CD4-positive, alpha-beta T cell treated with Interleukin-17A for 1 hour (primary cell): ENCODE measurements at regions not wholly inside any gene's neighbourhood (a gene's known extent, or its start where the extent isn't known, plus 50 kb on each side); places are given as distances from the start of the nearest gene placed in this dataset.
"Not testable (repeated sequence)": the region's sequence is repeated elsewhere in the genome, so short reads cannot be mapped to it uniquely, and the experiment has no call there.

Experiments
- DNase-seq: peaks from one replicate; pipeline ENCODE4 v3.0.0-alpha.2; 2020

DNA sequence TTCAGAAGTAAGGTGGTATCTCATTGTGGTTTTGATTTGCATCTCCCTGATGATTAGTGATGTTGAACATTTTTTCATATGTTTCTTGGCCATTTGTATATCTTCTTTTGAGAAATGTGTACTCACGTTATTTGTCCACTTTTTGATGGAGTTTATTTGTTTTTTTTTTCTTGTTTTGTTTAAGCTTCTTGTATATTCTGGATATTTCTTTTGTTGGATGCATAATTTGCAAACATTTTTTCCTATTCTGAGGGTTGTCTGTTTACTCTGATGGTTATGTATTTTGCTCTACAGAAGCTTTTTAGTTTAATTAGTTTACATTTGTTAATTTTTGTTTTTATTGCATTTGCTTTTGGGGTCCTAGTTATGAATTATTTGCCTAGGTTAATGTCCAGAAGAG lies 927.4 kb upstream of the LRFN5 start:
- DNase-seq = no peak

DNA sequence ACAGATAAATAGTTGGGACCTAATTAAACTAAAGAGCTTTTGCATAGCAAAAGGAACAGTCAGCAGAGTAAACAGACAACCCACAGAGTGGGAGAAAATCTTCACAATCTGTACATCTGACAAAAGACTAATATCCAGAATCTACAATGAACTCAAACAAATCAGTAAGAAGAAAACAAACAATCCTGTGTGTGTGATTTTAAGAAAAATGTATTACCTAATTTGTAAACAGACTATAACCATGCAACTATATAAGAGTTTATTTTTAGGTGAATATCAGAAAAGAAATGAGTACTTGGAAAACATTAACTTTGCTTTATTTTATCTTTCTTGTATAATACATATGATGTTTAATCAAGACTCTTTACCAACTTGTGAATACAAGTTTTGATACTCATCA lies 929.5 kb upstream of the LRFN5 start:
- DNase-seq = not testable (repeated sequence)

GRCh38 chr14:40674502-40674901 lies 932.2 kb upstream of the LRFN5 start:
- no peak for DNase-seq

GRCh38 chr14:40656311-40656710 lies 950.4 kb upstream of the LRFN5 start:
- DNase-seq = no peak

- no peak for DNase-seq
Measured at GRCh38 chr14:40652089-40652691, 954.5 kb upstream of the LRFN5 start.

- DNase-seq = no peak
Measured at GRCh38 chr14:40630471-40630870, 976.2 kb upstream of the LRFN5 start.

DNA sequence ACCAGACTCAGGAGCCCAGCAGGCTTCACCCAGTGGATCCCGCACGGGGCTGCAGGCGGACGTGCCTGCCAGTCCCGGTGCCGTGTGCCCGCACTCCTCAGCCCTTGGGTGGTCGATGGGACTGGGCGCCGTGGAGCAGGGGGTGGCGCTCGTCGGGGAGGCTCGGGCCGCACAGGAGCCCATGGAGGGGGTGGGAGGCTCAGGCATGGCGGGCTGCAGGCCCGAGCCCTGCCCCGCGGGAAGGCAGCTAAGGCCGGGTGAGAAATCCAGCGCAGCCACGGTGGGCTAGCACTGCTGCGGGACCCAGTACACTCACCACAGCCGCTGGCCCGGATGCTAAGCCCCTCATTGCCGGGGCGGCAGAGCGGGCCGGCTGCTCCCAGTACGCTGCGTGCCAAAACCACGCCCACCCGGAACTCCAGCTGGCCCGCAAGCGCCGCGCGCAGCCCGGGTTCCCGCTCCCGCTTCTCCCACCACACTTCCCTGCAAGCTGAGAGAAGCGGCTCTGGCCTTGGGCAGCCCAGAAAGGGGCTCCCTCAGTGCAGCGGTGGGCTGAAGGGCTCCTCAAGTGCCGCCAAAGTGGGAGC lies 977.0 kb upstream of the LRFN5 start:
- DNase-seq = not testable (repeated sequence)

DNA sequence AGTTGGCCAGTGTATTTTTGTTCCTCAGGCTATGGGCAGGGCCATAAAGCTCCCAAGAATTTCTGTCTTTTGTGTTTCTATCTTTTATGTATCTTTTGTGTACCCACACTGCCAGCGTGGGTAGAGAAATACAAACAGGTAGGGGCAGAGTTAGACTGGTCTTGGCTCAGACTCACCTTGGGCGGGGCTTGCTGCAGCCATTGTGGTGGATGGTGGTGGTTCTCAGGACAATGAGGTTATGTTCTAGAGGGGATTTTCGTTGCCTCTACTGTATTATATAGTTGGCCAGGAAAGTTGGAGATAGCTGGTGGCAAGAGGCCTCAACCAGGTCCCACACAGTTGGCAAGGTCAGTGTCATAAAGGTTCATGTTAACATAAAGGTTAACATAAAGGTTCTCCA lies 977.5 kb upstream of the LRFN5 start:
- no peak for DNase-seq

DNA sequence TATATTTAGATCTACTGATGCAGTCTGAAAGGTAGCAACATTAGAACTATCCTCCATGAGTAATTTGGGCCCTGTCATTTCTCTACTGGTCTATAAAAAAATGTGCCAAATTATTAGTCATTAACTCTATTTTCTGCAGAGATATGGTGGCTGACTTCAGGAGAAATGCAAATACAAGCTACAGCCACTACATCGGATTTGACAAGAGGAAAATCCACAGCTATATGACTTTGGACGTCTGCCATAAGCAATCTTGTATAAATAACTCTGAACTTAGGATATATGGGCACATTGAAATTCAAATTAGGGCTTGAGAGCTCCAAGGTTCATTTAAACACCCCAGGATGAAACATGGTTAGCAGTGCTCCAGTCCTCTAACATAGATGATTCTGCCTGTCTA lies 983.0 kb upstream of the LRFN5 start:
- DNase-seq = no peak

- DNase-seq = no peak
Measured at GRCh38 chr14:40618225-40618898, 988.3 kb upstream of the LRFN5 start.

- DNase-seq = no peak
Measured at GRCh38 chr14:40616579-40616978, 990.1 kb upstream of the LRFN5 start.

DNA sequence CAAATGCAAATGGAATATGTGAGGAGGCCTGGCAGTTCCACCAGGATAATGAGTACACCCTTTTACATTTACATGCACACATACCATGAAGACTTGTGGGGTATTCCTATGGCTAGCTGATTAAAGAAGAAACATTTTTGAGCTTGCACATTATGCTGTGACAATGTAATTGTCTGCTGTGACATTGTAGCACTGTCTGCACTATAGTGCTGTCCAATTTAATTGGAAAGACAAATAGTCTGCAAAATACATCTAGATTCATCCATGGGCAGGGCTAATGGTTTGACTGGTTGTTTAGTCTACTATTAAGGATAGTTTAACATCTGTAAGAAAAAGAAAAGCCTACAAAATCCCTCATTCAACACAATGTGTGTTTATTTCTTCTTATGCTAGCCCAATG lies 1005.6 kb upstream of the LRFN5 start:
- DNase-seq = no peak

GRCh38 chr14:40599725-40600124 lies 1007.0 kb upstream of the LRFN5 start:
- DNase-seq = no peak

GRCh38 chr14:40581264-40581663 lies 1025.4 kb upstream of the LRFN5 start:
- no peak for DNase-seq

DNA sequence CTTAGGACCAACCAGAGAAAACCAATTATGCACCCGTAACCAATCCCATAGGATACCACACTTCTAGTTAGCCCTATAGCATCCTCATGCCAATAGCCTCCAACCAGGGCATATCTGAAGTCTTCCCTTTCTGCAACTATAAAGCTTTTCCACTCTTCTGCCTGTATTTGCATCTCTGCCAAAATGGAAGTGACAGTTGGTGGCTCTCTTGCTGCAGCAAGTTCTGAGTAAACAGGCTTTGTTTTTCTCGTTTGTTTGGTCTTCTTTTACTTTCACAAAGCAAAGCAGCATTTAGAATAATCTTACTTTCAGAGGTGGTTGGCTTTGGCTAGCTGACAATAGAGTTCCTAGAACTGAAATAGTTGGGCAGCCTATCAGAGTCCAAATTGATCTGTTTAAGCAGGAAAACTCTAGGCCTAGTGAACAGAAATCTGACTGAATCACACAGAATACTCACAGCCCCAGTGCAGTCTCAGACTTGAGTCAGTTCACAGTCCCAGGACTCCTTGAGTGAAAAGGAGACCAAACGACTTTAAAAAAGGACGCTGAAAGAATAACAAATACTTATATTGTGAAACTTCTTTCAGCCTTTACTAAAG lies 1029.7 kb upstream of the LRFN5 start:
- no peak for DNase-seq

DNA sequence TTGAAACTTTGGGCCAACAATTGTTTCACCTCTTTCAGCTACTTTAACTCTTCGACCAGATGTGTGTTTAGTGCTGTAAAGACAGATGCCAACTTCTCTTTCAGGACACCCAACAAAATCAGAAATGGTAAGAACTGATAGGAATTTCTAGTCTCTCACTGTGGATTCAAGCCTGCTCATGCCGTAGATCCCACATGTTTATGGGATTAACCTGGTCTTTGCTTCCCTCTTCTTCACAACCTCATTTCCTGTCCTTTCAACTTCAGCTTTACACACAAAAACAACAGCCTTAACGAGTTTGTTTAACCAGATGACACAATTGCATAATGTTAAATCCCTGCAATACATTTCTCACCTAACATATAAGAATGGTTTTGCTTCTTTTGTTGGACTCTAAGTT lies 1031.9 kb upstream of the LRFN5 start:
- DNase-seq = no peak

- no peak for DNase-seq
Measured at GRCh38 chr14:40525314-40525713, 1081.4 kb upstream of the LRFN5 start.

GRCh38 chr14:40523123-40523522 lies 1083.6 kb upstream of the LRFN5 start:
- DNase-seq = no peak

DNA sequence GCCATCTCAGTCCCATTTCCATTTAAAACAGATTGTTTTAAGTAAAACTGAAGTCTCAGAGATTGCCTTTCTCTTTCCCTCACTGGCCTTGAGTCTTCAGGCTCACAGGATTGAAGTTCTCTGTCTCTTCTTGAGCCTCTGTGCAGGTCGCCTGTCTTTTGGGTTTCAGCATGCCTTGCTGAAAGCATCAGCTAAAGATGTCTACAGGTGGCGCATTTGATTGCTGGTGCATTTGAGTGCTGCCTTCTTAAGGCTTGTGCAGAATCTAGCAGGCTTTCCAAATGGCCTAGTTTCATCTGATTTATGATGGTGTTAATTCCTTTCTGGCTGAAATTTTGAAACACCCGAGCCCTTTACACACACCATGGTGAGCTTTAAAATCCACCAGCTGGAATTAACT lies 1062.2 kb upstream of the FBXO33 start:
- DNase-seq = no peak

- DNase-seq = no peak
Measured at GRCh38 chr14:40487824-40488223, 1055.6 kb upstream of the FBXO33 start.

DNA sequence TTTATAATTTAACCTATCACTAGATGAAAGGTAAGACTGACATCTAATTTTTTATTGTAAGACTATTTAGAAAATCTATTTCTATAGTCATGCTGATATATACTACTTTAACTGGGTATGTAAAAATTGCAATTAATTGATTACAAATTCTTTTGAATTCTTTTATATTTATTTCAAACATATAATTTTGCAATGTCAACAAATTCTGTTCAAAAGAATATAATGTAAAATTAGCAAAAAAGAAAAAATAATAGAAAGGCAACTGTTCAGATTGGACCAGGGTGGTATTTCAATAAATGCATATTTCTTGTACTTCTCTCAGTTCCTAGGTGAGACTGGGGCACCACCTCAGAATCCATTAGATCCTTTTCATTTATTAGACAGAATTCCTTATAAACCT lies 1053.5 kb upstream of the FBXO33 start:
- no peak for DNase-seq

GRCh38 chr14:40476005-40476404 lies 1043.8 kb upstream of the FBXO33 start:
- DNase-seq = no peak

DNA sequence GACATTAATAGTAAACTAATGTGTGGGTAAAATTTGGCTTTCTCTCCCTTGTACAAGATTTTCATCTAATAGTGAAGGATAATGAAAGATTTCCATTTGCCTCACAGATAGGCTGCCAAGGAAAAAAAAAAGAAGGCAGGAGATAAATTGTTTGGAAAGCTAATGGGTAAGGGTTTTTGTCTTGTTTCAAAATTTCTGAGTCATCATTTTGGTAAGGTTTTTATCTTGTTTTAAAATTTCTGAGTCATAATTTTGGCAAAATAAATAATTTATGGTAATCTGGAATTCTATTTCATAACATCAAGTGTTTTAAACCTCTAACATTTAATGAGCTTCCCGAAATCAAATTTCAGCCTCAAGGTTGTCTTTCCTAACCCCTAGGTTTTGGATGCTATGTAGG lies 1035.7 kb upstream of the FBXO33 start:
- DNase-seq = no peak

DNA sequence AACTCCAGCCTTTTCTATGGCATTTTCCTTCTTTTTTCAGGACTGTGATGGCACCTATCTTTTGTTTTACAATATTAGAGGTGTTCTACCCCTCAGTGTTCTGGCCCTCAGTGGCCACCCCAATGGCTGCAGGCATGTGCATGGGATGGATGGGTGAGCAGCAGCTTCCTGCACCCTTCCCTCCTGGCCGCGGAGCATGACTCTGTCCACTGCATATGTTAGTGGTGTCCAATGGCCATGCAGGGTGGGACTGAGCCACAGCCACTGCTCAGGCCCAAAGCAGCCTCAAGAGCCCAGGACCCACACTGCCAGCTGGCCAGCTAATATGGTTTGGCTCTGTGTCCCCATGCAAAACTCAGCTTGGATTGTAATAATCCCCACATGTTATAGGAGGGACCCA lies 1032.3 kb upstream of the FBXO33 start:
- DNase-seq = no peak
